Heart left ventricle (tissue), 13 donors: ENCODE measurements at regions not wholly inside any gene's neighbourhood (a gene's known extent, or its start where the extent isn't known, plus 50 kb on each side); places are given as distances from the start of the nearest gene placed in this dataset.
"Not testable (repeated sequence)": the region's sequence is repeated elsewhere in the genome, so short reads cannot be mapped to it uniquely, and the experiment has no call there.

Experiments used
- CTCF ChIP-seq, 12 donors: fragments of 200-600 bp; sonication (generic) in 4 of 12; IDR thresholded peaks; one replicate each; pipeline versions ENCODE4 v1.5.0 to v1.8.0; 2018 to 2022; ENCODE audit warnings: antibody characterized with exemption in 12 of 12, mild to moderate bottlenecking in 5 of 12
- POLR2A ChIP-seq, 2 donors: fragments of 450-650 bp; IDR thresholded peaks; one replicate each; pipeline ENCODE4 v1.6.1; 2017; ENCODE audit warnings: antibody characterized with exemption in 2 of 2, mild to moderate bottlenecking in 2 of 2, moderate library complexity in 2 of 2
- donor health status: ischemic (EF 13 %, LVEDD 7.1; RV severe dilation, severe dysfunction).
- donor health status: DM: no; HTN: yes; CAD: no.
- donor health status: DM: no; HTN: no; CAD: no.
- donor health status: ischemic (EF 25% LVEDD 6.9; RV normal size, moderate dysfunction).
- donor health status: ischemic (EF 25% LVEDD 5.7; RV mildly dilated, moderate dysfunction).
- donor health status: ischemic (EF 35%, LVEDD 5.7; RV mildly dilated, moderate dysfunction).
- donor health status: nonischemic (EF 11% LVEDD 7.7; RV severe dilation, severe dysfunction).
- donor health status: DM: yes; HTN: yes; CAD: no.
- donor health status: PGD.
- donor health status: ischemic (EF 29% LVEDD 5.4; RV normal size, mild dysfunction).
- donor health status: nonischemic (EF 23%, LVEDD 6.1; RV moderate dilation, normal function).

- not testable (repeated sequence) for TF ChIP-seq CTCF, POLR2A (IDR thresholded peaks at IDR 0.05)
These were observed 384.1 kb downstream of the GLUD2 start for GRCh38 chrX:121431514-121431913.
